HepG2 (cell line): ENCODE measurements at regions not wholly inside any gene's neighbourhood (a gene's known extent, or its start where the extent isn't known, plus 50 kb on each side); places are given as distances from the start of the nearest gene placed in this dataset.

Source experiments
- CAMTA2 ChIP-seq: sonication (generic); formaldehyde crosslinking; IDR thresholded peaks from 2 replicates; pipeline ENCODE4 v1.4.0; 2020; ENCODE audit warnings: mild to moderate bottlenecking, missing genetic modification reagents, borderline replicate concordance
- GTF3A ChIP-seq: sonication (generic); formaldehyde crosslinking; conservative IDR thresholded peaks from 2 replicates; pipeline ENCODE4 v1.4.0; 2020; ENCODE audit warnings: mild to moderate bottlenecking, missing genetic modification reagents
- JARID2 ChIP-seq: sonication (generic); formaldehyde crosslinking; IDR thresholded peaks from 2 replicates; pipeline ENCODE4 v1.8.1; 2023; ENCODE audit warnings: missing genetic modification reagents, inconsistent platforms; ENCODE audit not compliant: insufficient replicate concordance
- KLF12 ChIP-seq: sonication (generic); formaldehyde crosslinking; IDR thresholded peaks from 2 replicates; pipeline ENCODE4 v1.4.0; 2020; ENCODE audit warnings: missing genetic modification reagents, borderline replicate concordance
- NRL ChIP-seq: sonication (generic); formaldehyde crosslinking; IDR thresholded peaks from 2 replicates; pipeline ENCODE4 v1.5.0; 2020; ENCODE audit warnings: missing genetic modification reagents, mild to moderate bottlenecking, moderate library complexity, borderline replicate concordance
- PAX8 ChIP-seq: sonication (generic); formaldehyde crosslinking; IDR thresholded peaks from 2 replicates; pipeline ENCODE4 v1.8.0; 2022; ENCODE audit warnings: mild to moderate bottlenecking, missing genetic modification reagents, borderline replicate concordance
- RFXAP ChIP-seq: sonication (generic); formaldehyde crosslinking; IDR thresholded peaks from 2 replicates; pipeline ENCODE4 v1.4.0; 2020; ENCODE audit warnings: missing genetic modification reagents, borderline replicate concordance
- TMF1 ChIP-seq: sonication (generic); formaldehyde crosslinking; IDR thresholded peaks from 2 replicates; pipeline ENCODE4 v1.8.1; 2022; ENCODE audit warnings: low read depth, missing genetic modification reagents
- ZFP36 ChIP-seq: fragments of 150-350 bp; IDR thresholded peaks from 2 replicates; pipeline ENCODE4 v1.6.1; 2018; ENCODE audit warnings: borderline replicate concordance, low read length, low read depth; ENCODE audit not compliant: partially characterized antibody
- ZFY ChIP-seq: sonication (generic); formaldehyde crosslinking; IDR thresholded peaks from 2 replicates; pipeline ENCODE4 v1.4.0; 2020; ENCODE audit warnings: missing genetic modification reagents
- ZNF124 ChIP-seq: sonication (generic); formaldehyde crosslinking; IDR thresholded peaks from 2 replicates; pipeline ENCODE4 v1.4.0; 2020; ENCODE audit warnings: missing genetic modification reagents
- ZNF619 ChIP-seq: sonication (generic); formaldehyde crosslinking; IDR thresholded peaks from 2 replicates; pipeline ENCODE4 v1.4.0; 2020; ENCODE audit warnings: mild to moderate bottlenecking, missing genetic modification reagents
- ZNF670 ChIP-seq: sonication (generic); formaldehyde crosslinking; IDR thresholded peaks from 2 replicates; pipeline ENCODE4 v1.8.0; 2022; ENCODE audit warnings: mild to moderate bottlenecking, missing genetic modification reagents, borderline replicate concordance
- ZNF737 ChIP-seq: sonication (generic); formaldehyde crosslinking; IDR thresholded peaks from 2 replicates; pipeline ENCODE4 v1.5.0; 2020; ENCODE audit warnings: missing genetic modification reagents, mild to moderate bottlenecking, borderline replicate concordance
- TF ChIP-seq, protein P1 (sequence below): sonication (generic); formaldehyde crosslinking; IDR thresholded peaks from 2 replicates; pipeline ENCODE4 v1.4.0; 2020; ENCODE audit warnings: missing genetic modification reagents, borderline replicate concordance
- TF ChIP-seq, protein P2 (sequence below): sonication (generic); formaldehyde crosslinking; IDR thresholded peaks from 2 replicates; pipeline ENCODE4 v1.9.0; 2022; ENCODE audit warnings: missing genetic modification reagents, mild to moderate bottlenecking, borderline replicate concordance
- TF ChIP-seq, protein P3 (sequence below): sonication (generic); formaldehyde crosslinking; IDR thresholded peaks from 2 replicates; pipeline ENCODE4 v1.4.0; 2020; ENCODE audit warnings: mild to moderate bottlenecking, missing genetic modification reagents
- TF ChIP-seq, protein P4 (sequence below): sonication (generic); formaldehyde crosslinking; IDR thresholded peaks from 2 replicates; pipeline ENCODE4 v1.9.0; 2021; ENCODE audit warnings: missing genetic modification reagents, borderline replicate concordance

DNA sequence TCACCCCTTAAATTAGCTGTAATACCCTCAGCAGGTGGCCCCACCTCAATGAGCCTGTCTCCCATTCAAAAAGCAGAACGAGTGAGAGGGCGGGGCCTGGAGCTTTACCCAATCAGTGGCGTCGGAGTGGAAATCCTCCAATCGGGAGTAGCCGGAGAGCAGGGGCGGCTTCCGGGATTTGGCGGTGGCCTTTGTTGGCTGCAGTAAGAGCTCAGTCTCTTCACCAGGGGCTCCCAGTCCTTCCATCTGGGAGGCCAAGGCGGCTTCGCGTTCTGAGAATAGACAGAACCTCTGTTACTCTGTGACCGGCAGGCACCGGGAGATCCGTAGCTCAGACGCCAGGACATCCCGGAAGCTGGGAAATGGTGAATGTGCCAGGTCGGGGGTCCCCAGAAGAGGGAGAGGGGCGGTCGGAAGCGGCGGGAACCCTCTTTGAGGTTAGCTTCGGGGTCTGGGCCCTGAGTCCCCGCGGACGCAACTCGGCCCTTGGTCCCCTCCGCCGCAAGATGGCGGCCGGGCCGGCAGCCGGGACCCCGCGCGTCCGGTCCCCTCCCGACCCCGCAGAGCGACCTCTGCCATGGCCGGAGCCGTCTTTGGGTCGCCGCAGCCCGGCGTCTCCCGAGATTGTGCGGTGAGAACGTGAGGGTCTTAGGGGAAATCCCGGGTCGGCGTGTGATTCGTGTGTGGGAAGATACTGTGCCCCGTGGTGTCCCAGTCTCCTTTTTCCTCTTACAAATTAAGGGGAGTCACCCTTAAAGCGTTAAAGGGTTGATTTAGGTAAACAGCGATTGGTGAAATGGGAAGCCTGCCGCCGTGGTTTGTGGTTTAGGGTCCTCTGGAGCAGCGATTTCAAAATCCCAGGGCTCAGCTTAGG, 160.3 kb upstream of the ZNF267 start (continued):
- TF ChIP-seq, protein P1, sequence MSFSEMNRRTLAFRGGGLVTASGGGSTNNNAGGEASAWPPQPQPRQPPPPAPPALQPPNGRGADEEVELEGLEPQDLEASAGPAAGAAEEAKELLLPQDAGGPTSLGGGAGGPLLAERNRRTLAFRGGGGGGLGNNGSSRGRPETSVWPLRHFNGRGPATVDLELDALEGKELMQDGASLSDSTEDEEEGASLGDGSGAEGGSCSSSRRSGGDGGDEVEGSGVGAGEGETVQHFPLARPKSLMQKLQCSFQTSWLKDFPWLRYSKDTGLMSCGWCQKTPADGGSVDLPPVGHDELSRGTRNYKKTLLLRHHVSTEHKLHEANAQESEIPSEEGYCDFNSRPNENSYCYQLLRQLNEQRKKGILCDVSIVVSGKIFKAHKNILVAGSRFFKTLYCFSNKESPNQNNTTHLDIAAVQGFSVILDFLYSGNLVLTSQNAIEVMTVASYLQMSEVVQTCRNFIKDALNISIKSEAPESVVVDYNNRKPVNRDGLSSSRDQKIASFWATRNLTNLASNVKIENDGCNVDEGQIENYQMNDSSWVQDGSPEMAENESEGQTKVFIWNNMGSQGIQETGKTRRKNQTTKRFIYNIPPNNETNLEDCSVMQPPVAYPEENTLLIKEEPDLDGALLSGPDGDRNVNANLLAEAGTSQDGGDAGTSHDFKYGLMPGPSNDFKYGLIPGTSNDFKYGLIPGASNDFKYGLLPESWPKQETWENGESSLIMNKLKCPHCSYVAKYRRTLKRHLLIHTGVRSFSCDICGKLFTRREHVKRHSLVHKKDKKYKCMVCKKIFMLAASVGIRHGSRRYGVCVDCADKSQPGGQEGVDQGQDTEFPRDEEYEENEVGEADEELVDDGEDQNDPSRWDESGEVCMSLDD = peak; percentile 93
- TF ChIP-seq KLF12 (CRISPR knock-in tag) (peak; percentile 97), ZNF670 (CRISPR knock-in tag) (no peak), PAX8 (CRISPR knock-in tag) (peak; percentile 93; the same call in 1 of the 2 replicates), ZNF737 (CRISPR knock-in tag) (peak; percentile 61; the same call in 1 of the 2 replicates), GTF3A (CRISPR knock-in tag) (no peak), RFXAP (CRISPR knock-in tag) (peak; percentile 94), TMF1 (CRISPR knock-in tag) (peak; percentile 89; the same call in 1 of the 2 replicates), ZNF124 (CRISPR knock-in tag) (0 out of 2 replicates have a peak, but pooled peaks have one; percentile 64), ZFY (CRISPR knock-in tag) (peak; percentile 95), ZNF619 (CRISPR knock-in tag) (0 out of 2 replicates have a peak, but pooled peaks have one; percentile 19), JARID2 (CRISPR knock-in tag) (peak; percentile 95), NRL (CRISPR knock-in tag) (peak; percentile 98), ZFP36 (no peak), CAMTA2 (CRISPR knock-in tag) (no peak; the same call in 1 of the 2 replicates)
- TF ChIP-seq, protein P2, sequence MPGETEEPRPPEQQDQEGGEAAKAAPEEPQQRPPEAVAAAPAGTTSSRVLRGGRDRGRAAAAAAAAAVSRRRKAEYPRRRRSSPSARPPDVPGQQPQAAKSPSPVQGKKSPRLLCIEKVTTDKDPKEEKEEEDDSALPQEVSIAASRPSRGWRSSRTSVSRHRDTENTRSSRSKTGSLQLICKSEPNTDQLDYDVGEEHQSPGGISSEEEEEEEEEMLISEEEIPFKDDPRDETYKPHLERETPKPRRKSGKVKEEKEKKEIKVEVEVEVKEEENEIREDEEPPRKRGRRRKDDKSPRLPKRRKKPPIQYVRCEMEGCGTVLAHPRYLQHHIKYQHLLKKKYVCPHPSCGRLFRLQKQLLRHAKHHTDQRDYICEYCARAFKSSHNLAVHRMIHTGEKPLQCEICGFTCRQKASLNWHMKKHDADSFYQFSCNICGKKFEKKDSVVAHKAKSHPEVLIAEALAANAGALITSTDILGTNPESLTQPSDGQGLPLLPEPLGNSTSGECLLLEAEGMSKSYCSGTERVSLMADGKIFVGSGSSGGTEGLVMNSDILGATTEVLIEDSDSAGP (CRISPR knock-in tag) = peak; percentile 95
- TF ChIP-seq, protein P3, sequence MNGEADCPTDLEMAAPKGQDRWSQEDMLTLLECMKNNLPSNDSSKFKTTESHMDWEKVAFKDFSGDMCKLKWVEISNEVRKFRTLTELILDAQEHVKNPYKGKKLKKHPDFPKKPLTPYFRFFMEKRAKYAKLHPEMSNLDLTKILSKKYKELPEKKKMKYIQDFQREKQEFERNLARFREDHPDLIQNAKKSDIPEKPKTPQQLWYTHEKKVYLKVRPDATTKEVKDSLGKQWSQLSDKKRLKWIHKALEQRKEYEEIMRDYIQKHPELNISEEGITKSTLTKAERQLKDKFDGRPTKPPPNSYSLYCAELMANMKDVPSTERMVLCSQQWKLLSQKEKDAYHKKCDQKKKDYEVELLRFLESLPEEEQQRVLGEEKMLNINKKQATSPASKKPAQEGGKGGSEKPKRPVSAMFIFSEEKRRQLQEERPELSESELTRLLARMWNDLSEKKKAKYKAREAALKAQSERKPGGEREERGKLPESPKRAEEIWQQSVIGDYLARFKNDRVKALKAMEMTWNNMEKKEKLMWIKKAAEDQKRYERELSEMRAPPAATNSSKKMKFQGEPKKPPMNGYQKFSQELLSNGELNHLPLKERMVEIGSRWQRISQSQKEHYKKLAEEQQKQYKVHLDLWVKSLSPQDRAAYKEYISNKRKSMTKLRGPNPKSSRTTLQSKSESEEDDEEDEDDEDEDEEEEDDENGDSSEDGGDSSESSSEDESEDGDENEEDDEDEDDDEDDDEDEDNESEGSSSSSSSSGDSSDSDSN = peak; percentile 95
- TF ChIP-seq, protein P4, sequence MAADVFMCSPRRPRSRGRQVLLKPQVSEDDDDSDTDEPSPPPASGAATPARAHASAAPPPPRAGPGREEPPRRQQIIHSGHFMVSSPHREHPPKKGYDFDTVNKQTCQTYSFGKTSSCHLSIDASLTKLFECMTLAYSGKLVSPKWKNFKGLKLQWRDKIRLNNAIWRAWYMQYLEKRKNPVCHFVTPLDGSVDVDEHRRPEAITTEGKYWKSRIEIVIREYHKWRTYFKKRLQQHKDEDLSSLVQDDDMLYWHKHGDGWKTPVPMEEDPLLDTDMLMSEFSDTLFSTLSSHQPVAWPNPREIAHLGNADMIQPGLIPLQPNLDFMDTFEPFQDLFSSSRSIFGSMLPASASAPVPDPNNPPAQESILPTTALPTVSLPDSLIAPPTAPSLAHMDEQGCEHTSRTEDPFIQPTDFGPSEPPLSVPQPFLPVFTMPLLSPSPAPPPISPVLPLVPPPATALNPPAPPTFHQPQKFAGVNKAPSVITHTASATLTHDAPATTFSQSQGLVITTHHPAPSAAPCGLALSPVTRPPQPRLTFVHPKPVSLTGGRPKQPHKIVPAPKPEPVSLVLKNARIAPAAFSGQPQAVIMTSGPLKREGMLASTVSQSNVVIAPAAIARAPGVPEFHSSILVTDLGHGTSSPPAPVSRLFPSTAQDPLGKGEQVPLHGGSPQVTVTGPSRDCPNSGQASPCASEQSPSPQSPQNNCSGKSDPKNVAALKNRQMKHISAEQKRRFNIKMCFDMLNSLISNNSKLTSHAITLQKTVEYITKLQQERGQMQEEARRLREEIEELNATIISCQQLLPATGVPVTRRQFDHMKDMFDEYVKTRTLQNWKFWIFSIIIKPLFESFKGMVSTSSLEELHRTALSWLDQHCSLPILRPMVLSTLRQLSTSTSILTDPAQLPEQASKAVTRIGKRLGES (CRISPR knock-in tag) = peak; percentile 90; the same call in 1 of the 2 replicates
